ENCODE measurements at regions not wholly inside any gene's neighbourhood (a gene's known extent, or its start where the extent isn't known, plus 50 kb on each side); places are given as distances from the start of the nearest gene placed in this dataset. TPM values are rescaled to one million over a fixed set of nuclear protein-coding genes. Genes with fewer than 3 reads are reported as not detected.

- no peak overlapping the region for H2AK5ac ChIP-seq (ENCODE audit: low read depth, low read length)
- TF ChIP-seq RCOR1 (IDR thresholded peaks at IDR 0.05; ENCODE audit: insufficient replicate concordance, low read length) = no peak
- no peak for TF ChIP-seq POLR2A (IDR thresholded peaks at IDR 0.05; ENCODE audit: low read depth, low read length)
- TF ChIP-seq MAFK (IDR thresholded peaks at IDR 0.05; ENCODE audit: low read depth, low read length) = no peak
- TF ChIP-seq MXI1 (IDR thresholded peaks at IDR 0.05; ENCODE audit: borderline replicate concordance, low read depth, low read length) = no peak
- TF ChIP-seq CEBPB (IDR thresholded peaks at IDR 0.05; ENCODE audit: low read depth, low read length) = no peak
- dilution Hi-C loops (cut with HindIII; ENCODE audit: low sequenced_read_pairs, unreplicated experiment) = no loop called here
- no peak overlapping the region for H3K4me3 ChIP-seq (ENCODE audit: insufficient read depth, low read depth, low read length)
- H3K56ac ChIP-seq (ENCODE audit: extremely low read depth, insufficient read depth, low read length) = no peak overlapping the region
- no peak overlapping the region for H3K27ac ChIP-seq (ENCODE audit: insufficient read depth, low read length)
- ATAC-seq (ENCODE audit: low read depth) (no peak), DNase-seq (no peak)
- no peak overlapping the region for H2BK15ac ChIP-seq (ENCODE audit: low read depth, low read length)
- no peak overlapping the region for H4K8ac ChIP-seq (ENCODE audit: low read depth in 2 of 2, low read length in 2 of 2)
- no peak overlapping the region for H4K91ac ChIP-seq (ENCODE audit: insufficient read depth, low read depth, low read length)
- POLR2A ChIA-PET (ENCODE audit: unreplicated experiment) = no interaction called here
- no peak overlapping the region; the same call in 1 of the 2 replicates for H3K4me2 ChIP-seq (ENCODE audit: low read depth, low read length)
- no peak overlapping the region for H2BK120ac ChIP-seq (ENCODE audit: low read depth, low read length)
- no peak overlapping the region for H2BK20ac ChIP-seq (ENCODE audit: low read depth, low read length)
- no peak overlapping the region for H3K18ac ChIP-seq (ENCODE audit: low read depth, low read length)
- H3K14ac ChIP-seq (replicated peaks; ENCODE audit: low read depth, low read length) = no peak overlapping the region
- no peak overlapping the region for H3K9ac ChIP-seq (ENCODE audit: low read depth, low read length)
- peaks cover 2% of the 10 kb centered on the region; the same call in 1 of the 2 replicates for H3K4me1 ChIP-seq (ENCODE audit: control insufficient read depth, insufficient read depth, low read length)
- H3K9me1 ChIP-seq (ENCODE audit: insufficient read depth, low read length) = no peaks in the 10 kb centered on the region
- intact Hi-C loops (cut with micrococcal nuclease) = no loop called here
- H3K9me3 ChIP-seq (ENCODE audit: control insufficient read depth, insufficient read depth, low read length) = no peaks in the 10 kb centered on the region
- no peak overlapping the region for H2AK9ac ChIP-seq (replicated peaks; ENCODE audit: low read depth, low read length, poor library complexity)
- no TSS peak for BruUV-seq (replicated peaks)
- in situ Hi-C loops (cut with MboI; ENCODE audit: low sequenced_read_pairs) = no loop called here
- H3K36me3 ChIP-seq (ENCODE audit: control insufficient read depth, insufficient read depth, low read length) = no peaks in the 10 kb centered on the region
- H4K20me1 ChIP-seq (ENCODE audit: insufficient read depth, low read length) = no peaks in the 10 kb centered on the region
- H4K5ac ChIP-seq (ENCODE audit: low read depth, low read length) = no peak overlapping the region
- no peak overlapping the region for H3K4ac ChIP-seq (ENCODE audit: low read depth, low read length)
- H3K79me1 ChIP-seq (ENCODE audit: low read depth in 1 of 2, low read length in 2 of 2) = no peaks in the 10 kb centered on the region
- CTCF ChIA-PET = no interaction called here
- no peak overlapping the region for H2BK5ac ChIP-seq (ENCODE audit: low read depth, low read length, poor library complexity, severe bottlenecking)
- H3K23ac ChIP-seq (ENCODE audit: low read depth, low read length) = no peak overlapping the region
- no peak overlapping the region for H2AFZ ChIP-seq (replicated peaks; ENCODE audit: low read length, poor library complexity)
- no peaks in the 10 kb centered on the region for H3K27me3 ChIP-seq (ENCODE audit: control insufficient read depth, insufficient read depth, low read length)
- WGBS, 2 experiments (ENCODE audit: extremely low coverage in 2 of 2, insufficient read length in 1 of 2) = 50% methylated on average over 2 of the region's 6 CpGs; no CpG with 5 or more reads in 1 of the 2 experiments
These were observed 50.2 kb upstream of the ELK3 start for GRCh38 chr12:96143827-96144565.

Small RNA genes lying in the stretch of these regions (microRNA-seq; reads per million reads assigned to microRNA genes)
- gene RN7SL88P (ENCODE audit: insufficient read depth, insufficient read length) = not detected

Small RNA genes lying in the stretch of these regions (small RNA-seq; reads per million reads assigned to genes)
- 0 reads per million in 5 experiments for gene RN7SL88P

Measured in IMR-90 (cell line).